ENCODE measurements at regions not wholly inside any gene's neighbourhood (a gene's known extent, or its start where the extent isn't known, plus 50 kb on each side); places are given as distances from the start of the nearest gene placed in this dataset.

DNA sequence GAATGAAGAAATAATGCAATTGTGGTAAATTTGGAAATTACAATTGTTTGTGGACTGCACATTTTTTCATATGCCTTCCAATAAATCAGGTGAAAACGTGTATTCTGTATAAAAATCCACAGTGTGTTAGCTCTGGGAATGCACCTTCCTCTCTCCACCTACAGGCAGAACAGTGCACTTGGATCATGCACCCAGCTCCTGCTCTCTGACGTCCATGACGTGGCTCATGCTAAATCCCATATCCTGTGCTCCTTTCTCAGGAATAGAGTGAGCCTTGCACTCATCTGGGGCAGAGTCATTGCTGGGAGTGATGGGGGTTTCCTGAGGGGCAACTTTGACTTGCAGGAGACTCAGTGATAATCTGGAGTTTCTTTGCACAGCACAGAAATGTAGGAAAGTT, 1282.1 kb downstream of the TMEM121 start:
- TF ChIP-seq CTCF (IDR thresholded peaks at IDR 0.05) = no peak
- no peak for TF ChIP-seq ZFX (IDR thresholded peaks at IDR 0.05; ENCODE audit: borderline replicate concordance)

Data from 22Rv1 (cell line).